GM12878 (cell line): ENCODE measurements at regions not wholly inside any gene's neighbourhood (a gene's known extent, or its start where the extent isn't known, plus 50 kb on each side); places are given as distances from the start of the nearest gene placed in this dataset.

Experiments
- ATAC-seq: fragments of 200-7000 bp; cut with Tn5 transposase; 3 replicates; pipeline ENCODE4 v1.9.1; 2020; ENCODE audit warnings: mild to moderate bottlenecking, moderate library complexity
- BruUV-seq: library from RNA; stranded (reverse); fragments of 400-500 nt; replicated peaks from 2 replicates; lab custom pipeline; 2021; lab: Mats Ljungman, UMichigan
- CTCF ChIA-PET: fragments of 300-600 bp; sonication (Branson Sonifier 250); formaldehyde crosslinking; extraction: SDS; loops from one replicate; lab custom pipeline; 2021; ENCODE audit warnings: inconsistent platforms; lab: Yijun Ruan, JAX
- POLR2A ChIA-PET: fragments of 350-600 bp; formaldehyde crosslinking; extraction: SDS; loops from one replicate; lab custom pipeline; 2021; ENCODE audit warnings: inconsistent platforms; lab: Charles Lee
- RAD21 ChIA-PET: fragments of 300-600 bp; sonication (Branson Sonifier 250); formaldehyde crosslinking; loops from one replicate; lab custom pipeline; 2023; ENCODE audit warnings: antibody characterized with exemption; ENCODE audit not compliant: unreplicated experiment; lab: Charles Lee
- SMC1A ChIA-PET: fragments of 300-600 bp; sonication (Branson Sonifier 250); formaldehyde crosslinking; loops from one replicate; lab custom pipeline; 2023; ENCODE audit not compliant: unreplicated experiment, uncharacterized antibody; lab: Charles Lee
- DNase-seq: peaks from one replicate; pipeline ENCODE4 v3.0.0-alpha.2; 2011; ENCODE audit warnings: low read depth, low spot score
- FAIRE-seq: peaks from 3 replicates; lab custom pipeline; 2011; peaks lifted over from hg19 to GRCh38; lab: Jason Lieb, UNC
- H2AFZ ChIP-seq: 2 replicates; pipeline ENCODE4 v1.6.0; 2011; ENCODE audit warnings: low read depth, low read length, control low read depth; ENCODE audit not compliant: control insufficient read depth
- H3K27ac ChIP-seq: 2 replicates; pipeline ENCODE4 v1.5.1; 2011; ENCODE audit warnings: control low read depth; ENCODE audit not compliant: control insufficient read depth, insufficient read depth
- H3K27me3 ChIP-seq, 2 experiments: replicated peaks in 1 of 2; 2 replicates each; pipeline versions ENCODE4 v1.6.0 to v1.6.1; 2011; ENCODE audit warnings: low read length in 1 of 2; ENCODE audit not compliant: control insufficient read depth in 2 of 2, insufficient read depth in 2 of 2
- H3K36me3 ChIP-seq, 2 experiments: 2 replicates each; pipeline ENCODE4 v1.5.1; 2011; ENCODE audit warnings: low read length in 1 of 2; ENCODE audit not compliant: control insufficient read depth in 2 of 2, insufficient read depth in 2 of 2
- H3K4me1 ChIP-seq: 2 replicates; pipeline ENCODE4 v1.6.1; 2011; ENCODE audit warnings: mild to moderate bottlenecking, low read length, moderate library complexity, mixed read lengths; ENCODE audit not compliant: control insufficient read depth, insufficient read depth
- H3K4me2 ChIP-seq: 2 replicates; pipeline ENCODE4 v1.6.0; 2011; ENCODE audit warnings: control low read depth; ENCODE audit not compliant: control insufficient read depth, insufficient read depth
- H3K4me3 ChIP-seq: fragments of 200-600 bp; sonication (generic); 2 replicates; pipeline ENCODE4 v1.5.1; 2016
- H3K79me2 ChIP-seq: 2 replicates; pipeline ENCODE4 v1.6.0; 2011; ENCODE audit warnings: low read length; ENCODE audit not compliant: control insufficient read depth, insufficient read depth
- H3K9ac ChIP-seq: 2 replicates; pipeline ENCODE4 v1.8.0; 2011; ENCODE audit warnings: low read length, control low read depth, mixed read lengths; ENCODE audit not compliant: control insufficient read depth, insufficient read depth
- H3K9me3 ChIP-seq: replicated peaks from 3 replicates; pipeline ENCODE4 v1.5.1; 2011; ENCODE audit warnings: mild to moderate bottlenecking, low read length; ENCODE audit not compliant: control insufficient read depth, insufficient read depth
- H4K20me1 ChIP-seq: 2 replicates; pipeline ENCODE4 v1.6.0; 2011; ENCODE audit not compliant: control insufficient read depth, insufficient read depth
- ATF7 ChIP-seq: fragments of 450-650 bp; IDR thresholded peaks from 2 replicates; pipeline ENCODE4 v1.6.1; 2016; ENCODE audit warnings: low read depth, mild to moderate bottlenecking
- BHLHE40 ChIP-seq, 2 experiments: fragments of 450-650 bp in 1 of 2; IDR thresholded peaks; 2 replicates each; pipeline ENCODE4 v1.6.1; 2011 to 2017; ENCODE audit warnings: low read depth in 2 of 2, borderline replicate concordance in 1 of 2, improper control_type of control experiment in 1 of 2, low read length in 1 of 2, mild to moderate bottlenecking in 1 of 2
- CBFB ChIP-seq: IDR thresholded peaks from 2 replicates; pipeline ENCODE4 v1.6.1; 2016; ENCODE audit warnings: antibody characterized with exemption, low read depth
- CHD4 ChIP-seq: fragments of 200-600 bp; sonication (generic); IDR thresholded peaks from 2 replicates; pipeline ENCODE4 v1.6.1; 2016; ENCODE audit warnings: mild to moderate bottlenecking
- PAX5 ChIP-seq: IDR thresholded peaks from 2 replicates; pipeline ENCODE4 v1.6.1; 2011; ENCODE audit warnings: low read depth, low read length, borderline replicate concordance
- TARDBP ChIP-seq: IDR thresholded peaks from 2 replicates; pipeline ENCODE4 v1.6.1; 2016; ENCODE audit warnings: borderline replicate concordance
- ZSCAN29 ChIP-seq: fragments of 450-650 bp; IDR thresholded peaks from 2 replicates; pipeline ENCODE4 v1.6.1; 2017; ENCODE audit warnings: mild to moderate bottlenecking, moderate library complexity
- WGBS: methylation state at CpG from one replicate; pipeline ENCODE4 v1.1.6; 2016; ENCODE audit warnings: low lambda C conversion rate; ENCODE audit not compliant: insufficient replicate concordance, insufficient coverage; ENCODE audit errors: missing lambda C conversion rate; 5-methylcytosine and 5-hydroxymethylcytosine counted together
- in situ Hi-C: fragments of 300-500 bp; cut with MboI; formaldehyde crosslinking; loops from 9 replicates; pipeline ENCODE4 v1.14.3; 2018; ENCODE audit warnings: mixed read lengths
- intact Hi-C: fragments of 100-400 bp; cut with micrococcal nuclease; formaldehyde crosslinking; loops from one replicate; pipeline ENCODE4 v1.14.2; 2022; ENCODE audit not compliant: unreplicated experiment
- TF ChIP-seq, protein P1 (sequence below): IDR thresholded peaks from 2 replicates; pipeline ENCODE4 v1.6.1; 2012; ENCODE audit warnings: low read depth, low read length, improper control_type of control experiment
- TF ChIP-seq, protein P2 (sequence below): IDR thresholded peaks from 2 replicates; pipeline ENCODE4 v1.6.1; 2012; ENCODE audit warnings: mild to moderate bottlenecking, low read depth, low read length
- TF ChIP-seq, protein P3 (sequence below): fragments of 450-650 bp; formaldehyde crosslinking; IDR thresholded peaks from 2 replicates; pipeline ENCODE4 v1.4.0; 2020; ENCODE audit warnings: mild to moderate bottlenecking, moderate library complexity
- TF ChIP-seq, protein P4 (sequence below): fragments of 450-650 bp; formaldehyde crosslinking; IDR thresholded peaks from 2 replicates; pipeline ENCODE4 v1.5.0; 2022; ENCODE audit warnings: mild to moderate bottlenecking, missing genetic modification characterization

DNA sequence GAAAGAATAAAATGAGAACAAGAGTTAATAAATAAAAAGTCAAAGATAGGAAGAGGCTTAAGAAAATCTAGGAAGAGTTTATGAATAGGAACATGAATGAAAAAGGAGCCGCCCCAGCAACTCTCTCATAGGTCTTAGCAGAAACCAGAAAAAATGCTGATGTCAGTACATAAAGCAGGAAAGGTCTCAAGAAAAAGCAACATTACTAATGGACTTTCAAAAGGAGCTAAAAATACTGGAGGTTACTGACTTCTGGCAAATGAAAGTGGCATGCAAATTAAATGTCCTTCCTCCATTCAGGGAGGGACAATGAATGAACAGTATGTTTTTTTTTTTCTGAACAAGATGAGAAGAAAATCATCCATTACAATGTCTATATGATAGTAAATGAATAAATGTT, 387.6 kb downstream of the BRINP2 start (continued):
- TF ChIP-seq CHD4 (no peak), TARDBP (no peak), PAX5 (no peak)

DNA sequence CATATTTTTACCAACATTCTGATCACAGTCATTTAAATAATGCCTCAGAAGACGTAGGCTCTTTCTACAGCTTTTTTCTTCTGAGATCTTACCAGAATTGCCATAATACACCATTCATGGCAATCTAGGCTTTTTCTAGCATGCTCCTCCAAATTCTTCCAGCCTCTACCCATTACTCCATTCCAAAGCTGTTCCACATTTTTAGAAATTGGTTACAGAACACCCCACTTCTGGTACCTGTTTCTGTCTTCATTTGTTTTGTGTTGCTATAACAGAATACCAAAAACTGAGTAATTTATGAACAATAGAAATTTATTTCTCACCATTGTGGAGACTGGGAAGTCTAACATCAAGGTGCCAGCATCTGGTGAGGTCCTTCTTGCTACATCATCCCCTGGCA, 385.4 kb downstream of the BRINP2 start:
- no peaks in the 10 kb centered on the region; the same call in 2 of the 3 replicates for H3K9me3 ChIP-seq
- RAD21 ChIA-PET: no interaction called here
- no peaks in the 10 kb centered on the region for H3K4me1 ChIP-seq

More for the DNA sequence above, 385.4 kb downstream of the BRINP2 start:
- no peak for TF ChIP-seq ZSCAN29
- TF ChIP-seq BHLHE40 (IDR thresholded peaks at IDR 0.05; ENCODE audit: borderline replicate concordance in 1 of 2, low read depth in 2 of 2, low read length in 1 of 2): no peak
- TF ChIP-seq, protein P1, sequence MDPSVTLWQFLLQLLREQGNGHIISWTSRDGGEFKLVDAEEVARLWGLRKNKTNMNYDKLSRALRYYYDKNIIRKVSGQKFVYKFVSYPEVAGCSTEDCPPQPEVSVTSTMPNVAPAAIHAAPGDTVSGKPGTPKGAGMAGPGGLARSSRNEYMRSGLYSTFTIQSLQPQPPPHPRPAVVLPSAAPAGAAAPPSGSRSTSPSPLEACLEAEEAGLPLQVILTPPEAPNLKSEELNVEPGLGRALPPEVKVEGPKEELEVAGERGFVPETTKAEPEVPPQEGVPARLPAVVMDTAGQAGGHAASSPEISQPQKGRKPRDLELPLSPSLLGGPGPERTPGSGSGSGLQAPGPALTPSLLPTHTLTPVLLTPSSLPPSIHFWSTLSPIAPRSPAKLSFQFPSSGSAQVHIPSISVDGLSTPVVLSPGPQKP: no peak
- TF ChIP-seq, protein P2, sequence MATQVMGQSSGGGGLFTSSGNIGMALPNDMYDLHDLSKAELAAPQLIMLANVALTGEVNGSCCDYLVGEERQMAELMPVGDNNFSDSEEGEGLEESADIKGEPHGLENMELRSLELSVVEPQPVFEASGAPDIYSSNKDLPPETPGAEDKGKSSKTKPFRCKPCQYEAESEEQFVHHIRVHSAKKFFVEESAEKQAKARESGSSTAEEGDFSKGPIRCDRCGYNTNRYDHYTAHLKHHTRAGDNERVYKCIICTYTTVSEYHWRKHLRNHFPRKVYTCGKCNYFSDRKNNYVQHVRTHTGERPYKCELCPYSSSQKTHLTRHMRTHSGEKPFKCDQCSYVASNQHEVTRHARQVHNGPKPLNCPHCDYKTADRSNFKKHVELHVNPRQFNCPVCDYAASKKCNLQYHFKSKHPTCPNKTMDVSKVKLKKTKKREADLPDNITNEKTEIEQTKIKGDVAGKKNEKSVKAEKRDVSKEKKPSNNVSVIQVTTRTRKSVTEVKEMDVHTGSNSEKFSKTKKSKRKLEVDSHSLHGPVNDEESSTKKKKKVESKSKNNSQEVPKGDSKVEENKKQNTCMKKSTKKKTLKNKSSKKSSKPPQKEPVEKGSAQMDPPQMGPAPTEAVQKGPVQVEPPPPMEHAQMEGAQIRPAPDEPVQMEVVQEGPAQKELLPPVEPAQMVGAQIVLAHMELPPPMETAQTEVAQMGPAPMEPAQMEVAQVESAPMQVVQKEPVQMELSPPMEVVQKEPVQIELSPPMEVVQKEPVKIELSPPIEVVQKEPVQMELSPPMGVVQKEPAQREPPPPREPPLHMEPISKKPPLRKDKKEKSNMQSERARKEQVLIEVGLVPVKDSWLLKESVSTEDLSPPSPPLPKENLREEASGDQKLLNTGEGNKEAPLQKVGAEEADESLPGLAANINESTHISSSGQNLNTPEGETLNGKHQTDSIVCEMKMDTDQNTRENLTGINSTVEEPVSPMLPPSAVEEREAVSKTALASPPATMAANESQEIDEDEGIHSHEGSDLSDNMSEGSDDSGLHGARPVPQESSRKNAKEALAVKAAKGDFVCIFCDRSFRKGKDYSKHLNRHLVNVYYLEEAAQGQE: no peak
- no peak for TF ChIP-seq CBFB
- TF ChIP-seq, protein P3, sequence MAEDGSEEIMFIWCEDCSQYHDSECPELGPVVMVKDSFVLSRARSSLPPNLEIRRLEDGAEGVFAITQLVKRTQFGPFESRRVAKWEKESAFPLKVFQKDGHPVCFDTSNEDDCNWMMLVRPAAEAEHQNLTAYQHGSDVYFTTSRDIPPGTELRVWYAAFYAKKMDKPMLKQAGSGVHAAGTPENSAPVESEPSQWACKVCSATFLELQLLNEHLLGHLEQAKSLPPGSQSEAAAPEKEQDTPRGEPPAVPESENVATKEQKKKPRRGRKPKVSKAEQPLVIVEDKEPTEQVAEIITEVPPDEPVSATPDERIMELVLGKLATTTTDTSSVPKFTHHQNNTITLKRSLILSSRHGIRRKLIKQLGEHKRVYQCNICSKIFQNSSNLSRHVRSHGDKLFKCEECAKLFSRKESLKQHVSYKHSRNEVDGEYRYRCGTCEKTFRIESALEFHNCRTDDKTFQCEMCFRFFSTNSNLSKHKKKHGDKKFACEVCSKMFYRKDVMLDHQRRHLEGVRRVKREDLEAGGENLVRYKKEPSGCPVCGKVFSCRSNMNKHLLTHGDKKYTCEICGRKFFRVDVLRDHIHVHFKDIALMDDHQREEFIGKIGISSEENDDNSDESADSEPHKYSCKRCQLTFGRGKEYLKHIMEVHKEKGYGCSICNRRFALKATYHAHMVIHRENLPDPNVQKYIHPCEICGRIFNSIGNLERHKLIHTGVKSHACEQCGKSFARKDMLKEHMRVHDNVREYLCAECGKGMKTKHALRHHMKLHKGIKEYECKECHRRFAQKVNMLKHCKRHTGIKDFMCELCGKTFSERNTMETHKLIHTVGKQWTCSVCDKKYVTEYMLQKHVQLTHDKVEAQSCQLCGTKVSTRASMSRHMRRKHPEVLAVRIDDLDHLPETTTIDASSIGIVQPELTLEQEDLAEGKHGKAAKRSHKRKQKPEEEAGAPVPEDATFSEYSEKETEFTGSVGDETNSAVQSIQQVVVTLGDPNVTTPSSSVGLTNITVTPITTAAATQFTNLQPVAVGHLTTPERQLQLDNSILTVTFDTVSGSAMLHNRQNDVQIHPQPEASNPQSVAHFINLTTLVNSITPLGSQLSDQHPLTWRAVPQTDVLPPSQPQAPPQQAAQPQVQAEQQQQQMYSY (CRISPR knock-in tag): no peak
- no peak for TF ChIP-seq TARDBP
- TF ChIP-seq, protein P4, sequence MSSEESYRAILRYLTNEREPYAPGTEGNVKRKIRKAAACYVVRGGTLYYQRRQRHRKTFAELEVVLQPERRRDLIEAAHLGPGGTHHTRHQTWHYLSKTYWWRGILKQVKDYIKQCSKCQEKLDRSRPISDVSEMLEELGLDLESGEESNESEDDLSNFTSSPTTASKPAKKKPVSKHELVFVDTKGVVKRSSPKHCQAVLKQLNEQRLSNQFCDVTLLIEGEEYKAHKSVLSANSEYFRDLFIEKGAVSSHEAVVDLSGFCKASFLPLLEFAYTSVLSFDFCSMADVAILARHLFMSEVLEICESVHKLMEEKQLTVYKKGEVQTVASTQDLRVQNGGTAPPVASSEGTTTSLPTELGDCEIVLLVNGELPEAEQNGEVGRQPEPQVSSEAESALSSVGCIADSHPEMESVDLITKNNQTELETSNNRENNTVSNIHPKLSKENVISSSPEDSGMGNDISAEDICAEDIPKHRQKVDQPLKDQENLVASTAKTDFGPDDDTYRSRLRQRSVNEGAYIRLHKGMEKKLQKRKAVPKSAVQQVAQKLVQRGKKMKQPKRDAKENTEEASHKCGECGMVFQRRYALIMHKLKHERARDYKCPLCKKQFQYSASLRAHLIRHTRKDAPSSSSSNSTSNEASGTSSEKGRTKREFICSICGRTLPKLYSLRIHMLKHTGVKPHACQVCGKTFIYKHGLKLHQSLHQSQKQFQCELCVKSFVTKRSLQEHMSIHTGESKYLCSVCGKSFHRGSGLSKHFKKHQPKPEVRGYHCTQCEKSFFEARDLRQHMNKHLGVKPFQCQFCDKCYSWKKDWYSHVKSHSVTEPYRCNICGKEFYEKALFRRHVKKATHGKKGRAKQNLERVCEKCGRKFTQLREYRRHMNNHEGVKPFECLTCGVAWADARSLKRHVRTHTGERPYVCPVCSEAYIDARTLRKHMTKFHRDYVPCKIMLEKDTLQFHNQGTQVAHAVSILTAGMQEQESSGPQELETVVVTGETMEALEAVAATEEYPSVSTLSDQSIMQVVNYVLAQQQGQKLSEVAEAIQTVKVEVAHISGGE (CRISPR knock-in tag): no peak
- no peak for TF ChIP-seq ATF7
- H3K9ac ChIP-seq: no peak overlapping the region
- H2AFZ ChIP-seq: no peak overlapping the region
- H3K27me3 ChIP-seq: no peaks in the 10 kb centered on the region
- no TSS peak for BruUV-seq
- no peak for ATAC-seq
- no peak for FAIRE-seq
- no peaks in the 10 kb centered on the region for H3K79me2 ChIP-seq
- no peak overlapping the region for H3K4me3 ChIP-seq
- ChIA-PET CTCF (interaction anchor here (2.8 kb wide), 1 partner anchor 12 kb away, joined by 8 read pairs; no protein-coding TSS in a partner anchor), POLR2A (no interaction called here), SMC1A (interaction anchor here (0.7 kb wide), 1 partner anchor 13 kb away, joined by 3 read pairs; no protein-coding TSS in a partner anchor)
- H3K27ac ChIP-seq: no peak overlapping the region
- DNase-seq: no peak
- WGBS: 0% methylated on average over 1 of the region's 1 CpG
- H3K36me3 ChIP-seq: no peaks in the 10 kb centered on the region
- H4K20me1 ChIP-seq: no peaks in the 10 kb centered on the region
- in situ Hi-C loops: no loop called here
- H3K4me2 ChIP-seq: no peak overlapping the region
- intact Hi-C loops: loop anchor here (10.0 kb wide), 1 partner anchor 219 kb away; no protein-coding TSS in a partner anchor
